SK-N-MC (cell line): ENCODE measurements at regions not wholly inside any gene's neighbourhood (a gene's known extent, or its start where the extent isn't known, plus 50 kb on each side); places are given as distances from the start of the nearest gene placed in this dataset.

Experiments
- EZH2 ChIP-seq: fragments of 200-600 bp; sonication (generic); IDR thresholded peaks from one replicate; pipeline ENCODE4 v1.6.1; 2017; ENCODE audit warnings: antibody characterized with exemption
- FOXP2 ChIP-seq: optimal IDR thresholded peaks from 2 replicates; pipeline ENCODE3; 2011; ENCODE audit warnings: mild to moderate bottlenecking, moderate library complexity; ENCODE audit not compliant: insufficient read depth; ENCODE audit errors: extremely low read length, control extremely low read depth
- POLR2AphosphoS5 ChIP-seq: IDR thresholded peaks from 2 replicates; pipeline ENCODE4 v1.6.1; 2012; ENCODE audit warnings: mild to moderate bottlenecking, low read depth, low read length, borderline replicate concordance

DNA sequence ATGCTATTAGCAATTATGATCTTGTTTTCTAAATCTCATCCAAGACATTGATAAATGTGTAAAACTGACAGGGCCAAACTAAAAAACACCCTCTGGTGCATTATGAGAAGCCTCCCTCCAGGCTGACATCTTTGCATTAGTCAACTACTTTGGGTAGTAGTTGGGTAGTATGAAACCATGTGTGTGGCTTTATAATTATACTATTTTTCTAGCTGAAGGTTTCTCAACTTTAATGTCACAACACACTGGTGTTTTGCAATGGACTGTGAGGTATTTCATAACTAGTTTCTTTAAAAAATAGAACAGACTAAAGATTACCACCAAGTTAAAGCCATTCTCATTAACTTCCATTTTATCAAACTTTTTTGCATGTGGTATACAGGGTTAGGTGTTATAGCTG lies 73.1 kb upstream of the RBMS1 start:
- no peak for TF ChIP-seq EZH2
- TF ChIP-seq POLR2AphosphoS5, result no peak
- no peak for TF ChIP-seq FOXP2
